Epithelial cell of esophagus (primary cell): ENCODE measurements at regions not wholly inside any gene's neighbourhood (a gene's known extent, or its start where the extent isn't known, plus 50 kb on each side); places are given as distances from the start of the nearest gene placed in this dataset.
A peak's percentile ranks its signal among the peaks of the same experiment; 100 is the strongest.

Experiments used
- DNase-seq: peaks from one replicate; pipeline ENCODE4 v3.0.0; 2010; ENCODE audit warnings: low read depth
- H3K4me3 ChIP-seq: 2 replicates; pipeline ENCODE4 v1.5.1; 2011; ENCODE audit warnings: mild to moderate bottlenecking, low read length, control low read depth
- TF ChIP-seq, protein P1 (sequence below): IDR thresholded peaks from 2 replicates; pipeline ENCODE4 v1.5.1; 2011; ENCODE audit warnings: low read depth, mild to moderate bottlenecking, low read length, control low read depth, inconsistent platforms; ENCODE audit not compliant: insufficient read depth; ENCODE audit errors: missing control alignments

DNA sequence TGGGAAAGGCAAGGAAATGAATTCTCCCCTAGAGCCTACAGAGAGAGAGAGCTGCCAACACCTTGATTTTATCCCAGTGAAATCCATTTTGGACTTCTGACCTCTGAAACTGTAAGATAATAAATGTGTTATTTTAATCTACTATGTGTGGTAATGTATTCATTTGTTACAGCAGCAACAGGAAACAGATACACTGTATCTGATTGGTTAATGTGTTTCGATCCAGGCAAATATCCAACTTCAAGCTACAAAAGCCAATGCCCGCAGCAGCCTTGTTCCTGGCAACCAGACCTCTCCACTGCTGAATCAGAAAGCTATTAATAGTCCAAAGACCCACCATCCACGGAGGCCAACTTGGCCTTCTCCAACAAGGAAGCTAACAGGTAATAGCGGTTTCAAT is 318.1 kb downstream of the PTTG2 start:
- no peak overlapping the region for H3K4me3 ChIP-seq
- TF ChIP-seq, protein P1, sequence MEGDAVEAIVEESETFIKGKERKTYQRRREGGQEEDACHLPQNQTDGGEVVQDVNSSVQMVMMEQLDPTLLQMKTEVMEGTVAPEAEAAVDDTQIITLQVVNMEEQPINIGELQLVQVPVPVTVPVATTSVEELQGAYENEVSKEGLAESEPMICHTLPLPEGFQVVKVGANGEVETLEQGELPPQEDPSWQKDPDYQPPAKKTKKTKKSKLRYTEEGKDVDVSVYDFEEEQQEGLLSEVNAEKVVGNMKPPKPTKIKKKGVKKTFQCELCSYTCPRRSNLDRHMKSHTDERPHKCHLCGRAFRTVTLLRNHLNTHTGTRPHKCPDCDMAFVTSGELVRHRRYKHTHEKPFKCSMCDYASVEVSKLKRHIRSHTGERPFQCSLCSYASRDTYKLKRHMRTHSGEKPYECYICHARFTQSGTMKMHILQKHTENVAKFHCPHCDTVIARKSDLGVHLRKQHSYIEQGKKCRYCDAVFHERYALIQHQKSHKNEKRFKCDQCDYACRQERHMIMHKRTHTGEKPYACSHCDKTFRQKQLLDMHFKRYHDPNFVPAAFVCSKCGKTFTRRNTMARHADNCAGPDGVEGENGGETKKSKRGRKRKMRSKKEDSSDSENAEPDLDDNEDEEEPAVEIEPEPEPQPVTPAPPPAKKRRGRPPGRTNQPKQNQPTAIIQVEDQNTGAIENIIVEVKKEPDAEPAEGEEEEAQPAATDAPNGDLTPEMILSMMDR: no peak
- DNase-seq: no peak

DNA sequence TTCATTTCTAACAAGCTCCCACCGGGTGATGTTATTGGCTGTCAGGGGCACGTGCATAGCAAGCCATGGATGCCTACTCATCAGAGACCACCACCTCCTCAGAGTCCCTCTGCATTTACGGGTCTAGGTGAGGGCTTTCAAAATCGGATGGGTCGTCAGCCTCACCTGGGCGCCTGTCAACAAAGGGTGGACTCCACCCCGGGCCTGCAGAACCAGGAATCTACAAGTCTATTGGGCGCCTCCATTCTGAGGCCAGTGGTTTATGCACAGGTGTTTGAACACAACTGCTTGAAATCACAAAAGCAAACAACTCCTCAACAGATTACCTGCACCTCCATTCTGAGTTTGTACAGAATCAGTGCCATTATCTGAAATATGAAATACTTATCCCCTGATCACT is 318.9 kb downstream of the PTTG2 start:
- H3K4me3 ChIP-seq: no peak overlapping the region
- no peak for DNase-seq
- TF ChIP-seq, protein P1: no peak

DNA sequence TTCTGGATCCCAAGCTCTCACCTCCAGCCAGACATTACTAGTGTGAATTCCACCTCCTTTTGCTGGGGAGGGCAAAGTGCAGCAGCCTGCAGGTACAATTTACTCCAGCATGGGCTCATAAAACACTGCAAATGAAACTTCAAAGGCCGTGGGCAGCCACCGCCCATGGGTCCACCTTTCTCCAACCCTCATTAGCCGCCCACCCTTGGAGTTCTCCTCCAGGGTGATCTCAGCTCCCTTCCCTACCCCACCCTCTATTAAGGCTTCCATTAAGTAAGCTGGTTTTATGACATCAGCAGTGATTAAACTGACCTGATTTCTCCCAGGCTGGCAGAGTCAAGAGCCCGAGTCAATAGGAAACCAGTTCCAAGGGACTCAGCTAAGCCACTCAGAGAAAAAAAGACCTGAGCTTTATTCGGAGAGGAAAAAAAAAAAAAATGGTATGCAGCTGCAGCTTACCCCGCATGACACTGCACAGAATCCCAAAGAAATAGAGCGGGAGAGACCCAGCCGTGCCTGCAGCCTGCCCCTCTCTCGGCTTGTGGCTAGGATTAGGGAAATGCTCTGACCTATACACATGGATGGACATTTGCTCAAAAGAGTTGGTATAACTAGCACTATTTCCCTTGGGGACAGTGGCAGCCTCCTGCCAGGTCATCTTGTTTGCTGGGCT is 319.6 kb downstream of the PTTG2 start:
- DNase-seq: peak; percentile 49
- TF ChIP-seq, protein P1: no peak
- no peak overlapping the region for H3K4me3 ChIP-seq

DNA sequence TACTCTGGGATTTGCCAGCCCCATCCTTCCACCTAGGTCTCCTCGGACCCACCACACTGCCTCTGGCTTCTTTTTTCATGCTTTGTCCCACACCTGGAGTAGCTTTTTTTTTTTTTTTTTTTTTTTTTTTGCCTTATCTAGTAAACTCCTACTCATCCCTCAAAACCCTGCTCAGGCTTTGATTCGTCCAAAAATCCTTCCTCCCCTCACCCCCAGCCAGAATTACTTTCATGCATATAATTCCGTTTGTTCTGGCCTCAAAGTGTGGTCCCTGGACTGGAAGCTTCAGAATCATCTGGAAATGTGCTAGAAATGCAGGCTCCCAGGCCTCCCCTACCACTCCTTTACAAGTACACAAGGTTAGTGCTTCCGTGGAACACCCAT is 320.1 kb downstream of the PTTG2 start:
- H3K4me3 ChIP-seq: no peak overlapping the region
- TF ChIP-seq, protein P1: no peak
- no peak for DNase-seq

DNA sequence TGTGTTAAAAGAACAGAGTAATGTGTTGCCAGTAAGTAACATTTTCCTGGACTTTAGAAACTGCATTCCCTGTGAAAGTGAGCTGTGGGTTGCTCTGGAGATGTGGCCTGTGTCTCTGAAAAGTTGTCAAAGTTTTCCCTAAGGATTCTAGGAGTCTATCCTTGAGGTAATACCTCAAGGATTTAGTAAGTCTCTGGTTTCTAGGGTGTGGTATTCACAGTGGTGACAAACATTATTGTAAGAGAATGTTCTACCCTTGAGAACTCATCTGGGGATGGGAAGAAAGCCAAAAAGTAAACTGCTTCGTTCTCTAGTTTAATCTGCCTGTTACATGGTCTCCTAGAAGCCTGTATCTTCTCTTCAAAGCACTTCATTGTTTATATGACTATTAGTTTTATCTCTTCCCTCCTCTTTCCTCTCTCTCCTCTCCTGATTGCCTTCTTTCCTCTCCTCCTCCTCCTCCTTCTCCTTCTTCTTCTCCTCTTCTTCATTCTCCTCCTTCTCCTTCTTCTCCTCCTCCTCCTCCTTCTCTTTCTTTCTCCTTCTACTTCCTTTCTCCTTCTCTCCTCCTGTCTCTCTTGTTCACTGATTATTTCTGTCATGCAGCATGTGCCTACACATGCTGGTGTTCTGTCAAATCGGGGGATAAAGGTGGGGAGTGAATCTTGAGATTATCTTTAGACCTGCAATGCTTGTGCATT is 321.3 kb downstream of the PTTG2 start:
- H3K4me3 ChIP-seq: no peak overlapping the region
- DNase-seq: peak; percentile 43
- TF ChIP-seq, protein P1: no peak

DNA sequence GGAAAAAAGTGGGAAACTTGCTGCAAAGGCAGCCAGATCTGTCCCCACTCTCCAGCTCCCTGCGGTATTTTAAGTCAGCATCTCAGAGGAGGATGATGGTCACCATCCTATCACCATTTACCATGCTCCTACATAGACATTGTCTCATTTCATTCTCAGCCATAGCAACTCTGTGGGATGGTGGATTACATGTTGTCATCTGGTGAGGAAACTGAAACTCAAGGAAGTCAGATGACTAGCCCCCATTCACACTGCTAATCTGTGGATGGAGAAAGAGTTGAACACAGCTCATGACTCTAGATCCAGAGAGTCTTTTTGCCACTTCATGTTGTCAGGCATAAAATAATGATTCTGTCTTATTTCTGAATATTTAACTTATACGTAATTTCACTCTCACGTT is 323.5 kb downstream of the PTTG2 start:
- H3K4me3 ChIP-seq: no peak overlapping the region
- DNase-seq: no peak
- TF ChIP-seq, protein P1: no peak
